GM12873 (cell line): ENCODE measurements at regions not wholly inside any gene's neighbourhood (a gene's known extent, or its start where the extent isn't known, plus 50 kb on each side); places are given as distances from the start of the nearest gene placed in this dataset.

Experiments
- CTCF ChIP-seq: IDR thresholded peaks from 2 replicates; pipeline ENCODE4 v1.5.1; 2012; ENCODE audit warnings: low read depth, mild to moderate bottlenecking, moderate library complexity, low read length, control low read depth; ENCODE audit not compliant: insufficient read depth; ENCODE audit errors: missing control alignments

- TF ChIP-seq CTCF: no peak
Observed at GRCh38 chr22:22125579-22126468, 118.8 kb upstream of the VPREB1 start.

- TF ChIP-seq CTCF: no peak
Observed at GRCh38 chr22:22125028-22125578, 119.5 kb upstream of the VPREB1 start.

GRCh38 chr22:22124374-22124773 lies 120.2 kb upstream of the VPREB1 start:
- TF ChIP-seq CTCF: no peak

- no peak for TF ChIP-seq CTCF
Observed at GRCh38 chr22:22123960-22124278, 120.7 kb upstream of the VPREB1 start.

GRCh38 chr22:22123118-22123959 lies 121.2 kb upstream of the VPREB1 start:
- no peak for TF ChIP-seq CTCF

- no peak for TF ChIP-seq CTCF
Observed at GRCh38 chr22:22122348-22123117, 122.1 kb upstream of the VPREB1 start.
